ENCODE measurements at regions not wholly inside any gene's neighbourhood (a gene's known extent, or its start where the extent isn't known, plus 50 kb on each side); places are given as distances from the start of the nearest gene placed in this dataset.
"Not testable (repeated sequence)": the region's sequence is repeated elsewhere in the genome, so short reads cannot be mapped to it uniquely, and the experiment has no call there.

- Mint-ChIP-seq H3K27me3 (ENCODE audit: insufficient read depth, unreplicated experiment) (no peaks in the 10 kb centered on the region), H3K9me3 (ENCODE audit: unreplicated experiment) (no peaks in the 10 kb centered on the region), H3K27ac (ENCODE audit: low read depth, unreplicated experiment) (no peak overlapping the region), H3K4me1 (ENCODE audit: insufficient read depth, unreplicated experiment) (no peaks in the 10 kb centered on the region), H3K4me3 (ENCODE audit: unreplicated experiment) (no peak overlapping the region), H3K36me3 (ENCODE audit: insufficient read depth, unreplicated experiment) (peaks cover 4% of the 10 kb centered on the region)
- POLR2A ChIA-PET: interaction anchor here (0.6 kb wide), 1 partner anchor 774 kb away, joined by 4 read pairs; no protein-coding TSS in a partner anchor
- intact Hi-C loops (cut with micrococcal nuclease): no loop called here
- DNase-seq (ENCODE audit: unreplicated experiment): no peak
- CTCF ChIA-PET: no interaction called here
- no TSS peak for BruUV-seq (replicated peaks)
- no peak for TF ChIP-seq CTCF (IDR thresholded peaks at IDR 0.05; ENCODE audit: unreplicated experiment)
Measured at GRCh38 chr17:71803656-71804284, 317.1 kb upstream of the SOX9 start.

- CTCF ChIA-PET: no interaction called here
- no TSS peak for BruUV-seq (replicated peaks)
Measured at GRCh38 chr17:71809537-71809936, 311.3 kb upstream of the SOX9 start.

GRCh38 chr17:71813861-71814260 lies 307.0 kb upstream of the SOX9 start:
- H3K4me3 Mint-ChIP-seq (ENCODE audit: unreplicated experiment); CTCF ChIA-PET; H3K27me3 Mint-ChIP-seq (ENCODE audit: insufficient read depth, unreplicated experiment); H3K4me1 Mint-ChIP-seq (ENCODE audit: insufficient read depth, unreplicated experiment); intact Hi-C loops (cut with micrococcal nuclease); DNase-seq (ENCODE audit: unreplicated experiment); H3K27ac Mint-ChIP-seq (ENCODE audit: low read depth, unreplicated experiment); BruUV-seq (replicated peaks); POLR2A ChIA-PET; H3K36me3 Mint-ChIP-seq (ENCODE audit: insufficient read depth, unreplicated experiment); H3K9me3 Mint-ChIP-seq (ENCODE audit: unreplicated experiment): not testable (repeated sequence)

More at GRCh38 chr17:71809537-71809936, 311.3 kb upstream of the SOX9 start:
- peaks cover 4% of the 10 kb centered on the region for H3K4me1 Mint-ChIP-seq (ENCODE audit: insufficient read depth, unreplicated experiment)
- no peaks in the 10 kb centered on the region for H3K36me3 Mint-ChIP-seq (ENCODE audit: insufficient read depth, unreplicated experiment)
- no peak overlapping the region for H3K27ac Mint-ChIP-seq (ENCODE audit: low read depth, unreplicated experiment)
- intact Hi-C loops (cut with micrococcal nuclease): no loop called here
- POLR2A ChIA-PET: interaction anchor here (1.0 kb wide), 1 partner anchor 17 kb away, joined by 3 read pairs; no protein-coding TSS in a partner anchor
- no peak for DNase-seq (ENCODE audit: unreplicated experiment)
- H3K27me3 Mint-ChIP-seq (ENCODE audit: insufficient read depth, unreplicated experiment): no peaks in the 10 kb centered on the region
- TF ChIP-seq CTCF (IDR thresholded peaks at IDR 0.05; ENCODE audit: unreplicated experiment): no peak
- H3K9me3 Mint-ChIP-seq (ENCODE audit: unreplicated experiment): no peaks in the 10 kb centered on the region
- H3K4me3 Mint-ChIP-seq (ENCODE audit: unreplicated experiment): no peak overlapping the region

GRCh38 chr17:71821511-71821910 lies 299.3 kb upstream of the SOX9 start:
- no peak for TF ChIP-seq CTCF (IDR thresholded peaks at IDR 0.05; ENCODE audit: unreplicated experiment)
- Mint-ChIP-seq H3K36me3 (ENCODE audit: insufficient read depth, unreplicated experiment) (no peaks in the 10 kb centered on the region), H3K27ac (ENCODE audit: low read depth, unreplicated experiment) (no peak overlapping the region), H3K4me3 (ENCODE audit: unreplicated experiment) (no peak overlapping the region), H3K9me3 (ENCODE audit: unreplicated experiment) (no peaks in the 10 kb centered on the region), H3K4me1 (ENCODE audit: insufficient read depth, unreplicated experiment) (no peaks in the 10 kb centered on the region), H3K27me3 (ENCODE audit: insufficient read depth, unreplicated experiment) (no peaks in the 10 kb centered on the region)
- CTCF ChIA-PET: interaction anchor here (0.7 kb wide), 1 partner anchor 106 kb away, joined by 3 read pairs; no protein-coding TSS in a partner anchor
- POLR2A ChIA-PET: interaction anchor here (0.6 kb wide), 1 partner anchor 12 kb away, joined by 3 read pairs; no protein-coding TSS in a partner anchor
- no peak for DNase-seq (ENCODE audit: unreplicated experiment)
- intact Hi-C loops (cut with micrococcal nuclease): no loop called here
- no TSS peak for BruUV-seq (replicated peaks)

All from MCF 10A (cell line).